ENCODE measurements at regions not wholly inside any gene's neighbourhood (a gene's known extent, or its start where the extent isn't known, plus 50 kb on each side); places are given as distances from the start of the nearest gene placed in this dataset.

DNA sequence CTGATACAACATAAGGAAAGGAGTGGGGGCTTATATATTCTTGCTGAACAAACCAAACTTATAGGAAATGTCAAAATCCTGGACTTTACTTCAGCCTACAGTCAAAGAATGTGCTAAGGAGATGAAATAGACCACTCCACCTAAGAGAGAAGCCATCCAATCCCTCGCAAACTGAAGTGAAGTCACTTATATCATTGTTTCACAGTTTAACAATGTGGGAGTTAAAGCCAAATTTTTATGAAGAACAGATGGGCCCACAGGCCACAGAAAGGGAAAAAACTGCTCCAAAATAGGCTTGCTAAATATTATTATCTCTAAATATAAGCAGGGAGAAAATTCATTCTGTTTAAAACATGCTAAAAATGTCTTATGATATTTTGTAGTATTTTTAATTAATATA lies 233.3 kb downstream of the GAS1 start:
- Histone ChIP-seq H3K79me2 (ENCODE audit: insufficient read depth, low read length) (no peaks in the 10 kb centered on the region), H3K4me1 (ENCODE audit: insufficient read depth, low read length) (no peaks in the 10 kb centered on the region), H3K36me3 (replicated peaks in 1 of 2; ENCODE audit: control insufficient read depth in 1 of 2, insufficient read depth in 2 of 2, low read length in 2 of 2) (no peaks in the 10 kb centered on the region), H3K27me3 (ENCODE audit: control insufficient read depth in 1 of 2, insufficient read depth in 2 of 2, low read length in 2 of 2) (no peaks in the 10 kb centered on the region; a peak in 1 of 5 replicates), H4K20me1 (ENCODE audit: insufficient read depth, low read length) (no peaks in the 10 kb centered on the region), H3K4me2 (ENCODE audit: low read depth, low read length) (no peak overlapping the region), H3K4me3 (replicated peaks in 1 of 3; ENCODE audit: insufficient read depth in 1 of 3, low read depth in 2 of 3, low read length in 3 of 3) (no peak overlapping the region), H3K9ac (ENCODE audit: insufficient read depth, low read depth, low read length) (no peak overlapping the region), H3K9me3 (ENCODE audit: low read length) (no peaks in the 10 kb centered on the region), H2AFZ (ENCODE audit: low read length) (no peak overlapping the region), H3K27ac (ENCODE audit: extremely low read length, insufficient read depth, low read length) (no peak overlapping the region)
- no peak for FAIRE-seq
- ChIA-PET CTCF (ENCODE audit: low intra/inter-chr PET ratio, low total read pairs) (no interaction called here), POLR2A (no interaction called here)
- in situ Hi-C loops (cut with HindIII; ENCODE audit: extremely low pct_ligation_motif_present, low pct_unique_long_range_greater_than_20kb): no loop called here
- 0% methylated on average over 1 of the region's 1 CpG for WGBS (ENCODE audit: low lambda C conversion rate)
- intact Hi-C loops (cut with micrococcal nuclease; ENCODE audit: unreplicated experiment): no loop called here
- DNase-seq (ENCODE audit: low spot score): no peak
- no peak for ATAC-seq
- no TSS peak for BruUV-seq (replicated peaks)
- TF ChIP-seq, protein P1, sequence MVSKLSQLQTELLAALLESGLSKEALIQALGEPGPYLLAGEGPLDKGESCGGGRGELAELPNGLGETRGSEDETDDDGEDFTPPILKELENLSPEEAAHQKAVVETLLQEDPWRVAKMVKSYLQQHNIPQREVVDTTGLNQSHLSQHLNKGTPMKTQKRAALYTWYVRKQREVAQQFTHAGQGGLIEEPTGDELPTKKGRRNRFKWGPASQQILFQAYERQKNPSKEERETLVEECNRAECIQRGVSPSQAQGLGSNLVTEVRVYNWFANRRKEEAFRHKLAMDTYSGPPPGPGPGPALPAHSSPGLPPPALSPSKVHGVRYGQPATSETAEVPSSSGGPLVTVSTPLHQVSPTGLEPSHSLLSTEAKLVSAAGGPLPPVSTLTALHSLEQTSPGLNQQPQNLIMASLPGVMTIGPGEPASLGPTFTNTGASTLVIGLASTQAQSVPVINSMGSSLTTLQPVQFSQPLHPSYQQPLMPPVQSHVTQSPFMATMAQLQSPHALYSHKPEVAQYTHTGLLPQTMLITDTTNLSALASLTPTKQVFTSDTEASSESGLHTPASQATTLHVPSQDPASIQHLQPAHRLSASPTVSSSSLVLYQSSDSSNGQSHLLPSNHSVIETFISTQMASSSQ (IDR thresholded peaks at IDR 0.05; ENCODE audit: low read depth): no peak
- TF ChIP-seq, protein P1 (CRISPR knock-in tag; IDR thresholded peaks at IDR 0.05; ENCODE audit: borderline replicate concordance): no peak
- TF ChIP-seq TAF15 (IDR thresholded peaks at IDR 0.05; ENCODE audit: low read depth, low read length, poor library complexity, severe bottlenecking) (no peak), ZNF737 (CRISPR knock-in tag; IDR thresholded peaks at IDR 0.05; ENCODE audit: borderline replicate concordance) (no peak), ZNF782 (CRISPR knock-in tag; IDR thresholded peaks at IDR 0.05; ENCODE audit: borderline replicate concordance) (no peak), ZNF383 (CRISPR knock-in tag; IDR thresholded peaks at IDR 0.05; ENCODE audit: borderline replicate concordance) (no peak), BHLHE40 (IDR thresholded peaks at IDR 0.05; ENCODE audit: low read length) (no peak)

All from HepG2 (cell line).